ENCODE measurements at regions not wholly inside any gene's neighbourhood (a gene's known extent, or its start where the extent isn't known, plus 50 kb on each side); places are given as distances from the start of the nearest gene placed in this dataset.

- no peak overlapping the region for H2AFZ ChIP-seq (ENCODE audit: insufficient read depth, low read depth, low read length, poor library complexity, severe bottlenecking)
- no peaks in the 10 kb centered on the region for H3K27me3 ChIP-seq (replicated peaks in 1 of 4; ENCODE audit: control extremely low read depth in 1 of 4, control insufficient read depth in 3 of 4, insufficient read depth in 4 of 4, low read length in 3 of 4)
- WGBS (ENCODE audit: insufficient coverage): 84% methylated on average over 2 of the region's 5 CpGs
- H3K36me3 ChIP-seq (replicated peaks in 1 of 2; ENCODE audit: control extremely low read depth in 1 of 2, control insufficient read depth in 1 of 2, extremely low read depth in 1 of 2, insufficient read depth in 2 of 2, low read length in 1 of 2): no peaks in the 10 kb centered on the region
- intact Hi-C loops (cut with micrococcal nuclease): no loop called here
- ATAC-seq (ENCODE audit: low read depth) (no peak), DNase-seq (no peak)
- TF ChIP-seq EZH2 (IDR thresholded peaks at IDR 0.05; ENCODE audit: borderline replicate concordance, insufficient read depth, low read depth, low read length, poor library complexity, severe bottlenecking): no peak
- no peak for TF ChIP-seq CTCF (IDR thresholded peaks at IDR 0.05)
- H3K4me3 ChIP-seq (ENCODE audit: control extremely low read depth in 1 of 5, extremely low read depth in 1 of 5, insufficient read depth in 1 of 5, low read depth in 2 of 5, low read length in 4 of 5): no peak overlapping the region
- no peaks in the 10 kb centered on the region for H3K9me3 ChIP-seq (ENCODE audit: control extremely low read depth in 1 of 3, control insufficient read depth in 2 of 3, insufficient read depth in 1 of 3, low read length in 2 of 3)
- H3K27ac ChIP-seq (ENCODE audit: low read length in 2 of 2): no peak overlapping the region
- Mint-ChIP-seq H3K9me3 (ENCODE audit: insufficient read depth) (no peaks in the 10 kb centered on the region), H3K4me1 (no peaks in the 10 kb centered on the region), H3K4me3 (no peak overlapping the region), H3K27ac (no peak overlapping the region), H3K27me3 (peaks cover under 1% of the 10 kb centered on the region)
- H3K4me1 ChIP-seq (ENCODE audit: control insufficient read depth in 2 of 2, insufficient read depth in 2 of 2, low read length in 2 of 2): no peaks in the 10 kb centered on the region
- no peaks in the 10 kb centered on the region for H4K20me1 ChIP-seq (ENCODE audit: control insufficient read depth, insufficient read depth, low read length, poor library complexity, severe bottlenecking)
- no peaks in the 10 kb centered on the region for H3K79me2 ChIP-seq (ENCODE audit: control insufficient read depth, insufficient read depth, low read length)
- no peak overlapping the region for H3K9ac ChIP-seq (ENCODE audit: low read length)
- no peak overlapping the region for H3K4me2 ChIP-seq (replicated peaks; ENCODE audit: low read depth, low read length, poor library complexity, severe bottlenecking)
- ChIA-PET CTCF (no interaction called here), POLR2A (no interaction called here)
Measured at GRCh38 chr2:15082105-15083058, 449.9 kb downstream of the LRATD1 start.

- TF ChIP-seq CTCF (IDR thresholded peaks at IDR 0.05): no peak
- no peak for TF ChIP-seq EZH2 (IDR thresholded peaks at IDR 0.05; ENCODE audit: borderline replicate concordance, insufficient read depth, low read depth, low read length, poor library complexity, severe bottlenecking)
- POLR2A ChIA-PET: no interaction called here
- H3K9me3 ChIP-seq (ENCODE audit: control extremely low read depth in 1 of 3, control insufficient read depth in 2 of 3, insufficient read depth in 1 of 3, low read length in 2 of 3): no peaks in the 10 kb centered on the region
- no peaks in the 10 kb centered on the region for H3K4me1 ChIP-seq (ENCODE audit: control insufficient read depth in 2 of 2, insufficient read depth in 2 of 2, low read length in 2 of 2)
- no peaks in the 10 kb centered on the region for H4K20me1 ChIP-seq (ENCODE audit: control insufficient read depth, insufficient read depth, low read length, poor library complexity, severe bottlenecking)
- Mint-ChIP-seq H3K9me3 (ENCODE audit: insufficient read depth) (no peaks in the 10 kb centered on the region), H3K27me3 (no peaks in the 10 kb centered on the region), H3K27ac (no peak overlapping the region), H3K4me3 (no peak overlapping the region), H3K4me1 (no peaks in the 10 kb centered on the region)
- H2AFZ ChIP-seq (ENCODE audit: insufficient read depth, low read depth, low read length, poor library complexity, severe bottlenecking): no peak overlapping the region
- H3K4me2 ChIP-seq (replicated peaks; ENCODE audit: low read depth, low read length, poor library complexity, severe bottlenecking): no peak overlapping the region
- no peaks in the 10 kb centered on the region for H3K36me3 ChIP-seq (replicated peaks in 1 of 2; ENCODE audit: control extremely low read depth in 1 of 2, control insufficient read depth in 1 of 2, extremely low read depth in 1 of 2, insufficient read depth in 2 of 2, low read length in 1 of 2)
- no peak overlapping the region for H3K4me3 ChIP-seq (ENCODE audit: control extremely low read depth in 1 of 5, extremely low read depth in 1 of 5, insufficient read depth in 1 of 5, low read depth in 2 of 5, low read length in 4 of 5)
- intact Hi-C loops (cut with micrococcal nuclease): no loop called here
- no peak for DNase-seq
- no peaks in the 10 kb centered on the region for H3K79me2 ChIP-seq (ENCODE audit: control insufficient read depth, insufficient read depth, low read length)
- no peak overlapping the region for H3K27ac ChIP-seq (ENCODE audit: low read length in 2 of 2)
- no peaks in the 10 kb centered on the region for H3K27me3 ChIP-seq (replicated peaks in 1 of 4; ENCODE audit: control extremely low read depth in 1 of 4, control insufficient read depth in 3 of 4, insufficient read depth in 4 of 4, low read length in 3 of 4)
- CTCF ChIA-PET: no interaction called here
- no peak overlapping the region for H3K9ac ChIP-seq (ENCODE audit: low read length)
- WGBS (ENCODE audit: insufficient coverage): 95% methylated on average over 32 of the region's 33 CpGs
- ATAC-seq (ENCODE audit: low read depth): no peak
Measured at GRCh38 chr2:15084826-15085489, 452.4 kb downstream of the LRATD1 start.

Measured in B cell (primary cell).